HPDE6-E6E7 (cell line): ENCODE measurements at regions not wholly inside any gene's neighbourhood (a gene's known extent, or its start where the extent isn't known, plus 50 kb on each side); places are given as distances from the start of the nearest gene placed in this dataset.
"Not testable (repeated sequence)": the region's sequence is repeated elsewhere in the genome, so short reads cannot be mapped to it uniquely, and the experiment has no call there.

ENCODE experiments used
- DNase-seq: peaks from one replicate; pipeline ENCODE4 v3.0.0; 2011; ENCODE audit warnings: missing footprints; ENCODE audit errors: extremely low spot score

DNA sequence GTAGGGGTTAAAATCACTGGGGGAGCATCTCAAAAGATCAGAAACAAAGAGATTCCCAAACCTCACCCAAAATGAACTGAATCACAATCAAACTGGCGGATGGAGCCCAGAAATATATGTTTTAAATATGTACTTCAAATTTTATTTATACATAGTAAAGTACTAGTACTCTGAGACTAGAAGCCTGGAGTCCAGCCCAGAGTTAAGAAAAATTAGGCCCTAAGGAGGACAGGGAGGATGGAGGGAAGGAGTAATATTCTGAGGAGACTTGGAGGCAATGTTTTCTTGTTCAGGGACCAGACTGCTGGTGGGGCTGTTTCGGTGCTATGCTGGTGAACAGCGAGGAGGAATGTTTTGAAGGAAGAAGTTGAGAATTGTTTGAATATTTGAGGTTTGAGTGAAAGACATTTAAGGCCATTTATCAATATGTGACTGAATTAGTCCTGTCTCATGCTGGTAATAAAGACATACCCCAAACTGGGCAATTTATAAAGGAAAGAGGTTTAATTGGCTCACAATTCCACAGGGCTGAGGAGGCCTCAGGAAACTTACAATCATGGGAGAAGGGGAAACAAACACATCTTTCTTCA is 552.4 kb upstream of the DAB2 start:
- no peak for DNase-seq

GRCh38 chr5:39970117-39970798 is 545.5 kb upstream of the DAB2 start:
- no peak for DNase-seq

DNA sequence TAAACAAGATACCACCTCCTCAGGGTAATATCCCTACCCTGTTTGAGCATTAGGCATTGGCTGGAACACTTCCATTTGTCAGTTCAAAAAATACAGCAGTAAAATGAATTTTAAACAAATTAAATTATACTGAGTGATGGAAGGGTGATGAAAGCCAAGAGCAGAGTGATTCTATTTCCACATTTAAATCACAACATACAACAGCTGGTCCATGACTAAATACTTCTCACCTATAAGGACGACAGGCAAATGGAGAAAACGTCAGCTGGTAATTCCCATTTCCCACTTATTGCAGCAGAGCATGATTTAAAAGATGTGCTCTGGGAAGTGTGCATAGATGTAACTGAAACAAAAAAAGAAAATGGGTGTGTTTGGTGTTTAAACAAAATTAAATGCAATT is 543.6 kb upstream of the DAB2 start:
- DNase-seq = no peak

DNA sequence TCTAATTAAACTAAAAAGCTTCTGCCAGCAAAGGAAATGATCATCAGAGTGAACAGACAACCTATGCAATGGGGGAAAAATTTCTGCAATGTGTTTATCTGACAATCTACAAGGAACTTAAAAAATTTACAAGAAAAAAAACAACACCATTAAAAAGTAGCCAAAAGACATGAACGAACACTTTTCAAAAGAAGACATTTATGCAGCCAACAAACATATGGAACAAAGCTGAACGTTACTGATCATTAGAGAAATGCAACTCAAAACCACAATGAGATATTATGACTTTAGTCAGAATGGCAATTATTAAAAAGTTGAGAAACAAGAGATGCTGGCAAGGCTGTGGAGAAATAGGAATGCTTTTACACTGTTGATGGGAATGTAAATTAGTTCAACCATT is 530.4 kb upstream of the DAB2 start:
- DNase-seq = no peak

DNA sequence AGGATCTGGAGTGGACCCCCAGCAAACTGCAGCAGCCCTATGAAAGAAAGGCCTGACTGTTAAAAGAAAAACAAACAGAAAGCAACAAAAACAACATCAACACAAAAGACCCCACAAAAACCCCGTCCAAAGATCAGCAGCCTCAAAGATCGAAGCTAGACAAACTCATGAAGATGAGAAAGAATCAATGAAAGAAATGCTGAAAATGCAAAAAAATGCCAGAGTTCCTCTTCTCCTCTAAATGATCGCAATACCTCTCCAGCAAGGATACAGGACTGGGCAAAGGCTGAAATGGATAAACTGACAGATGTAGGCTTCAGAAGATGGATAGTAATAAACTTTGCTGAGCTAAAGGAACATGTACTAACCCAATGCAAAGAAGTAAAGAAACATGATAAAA is 526.3 kb upstream of the DAB2 start:
- DNase-seq = no peak

GRCh38 chr5:39948867-39949468 is 524.2 kb upstream of the DAB2 start:
- peak; percentile 20 for DNase-seq

DNA sequence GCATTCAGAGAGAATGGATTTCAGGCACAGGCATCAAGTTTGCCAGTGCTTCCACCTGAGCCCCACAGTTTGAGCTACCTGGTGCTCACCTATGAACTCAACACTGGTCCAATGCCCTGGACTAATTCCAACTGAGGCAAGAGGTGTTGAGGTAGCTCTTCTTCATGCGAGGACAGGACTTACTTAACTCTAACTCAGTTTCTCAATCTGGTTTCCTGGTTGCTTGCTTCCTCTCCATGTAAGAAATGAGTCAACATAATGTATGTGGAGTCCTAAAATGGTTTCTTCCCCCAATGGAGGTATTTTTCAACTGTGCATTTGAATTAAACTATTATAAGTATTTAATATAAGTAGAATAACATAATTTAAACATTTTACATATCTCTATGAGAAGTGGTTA is 523.6 kb upstream of the DAB2 start:
- DNase-seq = no peak

DNA sequence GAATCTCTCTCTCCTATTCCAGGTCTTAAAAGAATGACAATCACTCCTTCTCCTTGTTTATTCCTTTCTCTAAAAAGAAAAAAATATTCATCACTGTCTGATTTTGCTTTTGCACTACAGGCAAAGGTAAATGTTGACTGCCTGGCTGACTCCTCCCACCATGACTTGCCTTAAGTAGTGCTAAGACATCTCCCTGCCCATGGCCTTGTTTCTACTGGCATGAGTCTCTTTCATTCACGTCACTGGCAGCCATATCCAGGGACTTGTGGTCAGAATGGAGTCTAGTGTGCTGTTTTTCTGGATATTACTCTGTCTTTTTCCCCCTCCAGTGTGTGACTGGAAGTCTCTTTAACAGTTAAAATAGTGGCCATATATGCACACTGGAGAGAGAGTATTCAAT is 522.9 kb upstream of the DAB2 start:
- no peak for DNase-seq

- DNase-seq = no peak
Observed at GRCh38 chr5:39946356-39947045, 521.7 kb upstream of the DAB2 start.

DNA sequence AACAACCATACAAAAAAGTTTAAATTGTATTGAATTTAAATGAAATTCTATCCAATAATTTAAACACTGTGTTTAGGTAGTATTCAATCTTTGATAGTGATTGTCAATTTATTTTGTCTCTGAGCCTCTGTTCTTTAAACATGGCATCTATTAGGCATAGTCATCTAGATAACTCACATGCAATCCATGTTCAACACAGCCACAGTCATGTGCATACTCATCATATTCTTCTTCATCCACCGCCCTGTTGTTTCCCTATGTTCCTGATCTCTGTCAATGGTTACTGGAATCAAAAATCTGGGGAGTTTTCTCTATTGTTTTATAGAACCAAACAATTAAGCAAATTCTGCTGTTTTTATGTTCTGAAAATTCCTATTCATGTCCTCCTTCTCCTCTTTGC is 521.1 kb upstream of the DAB2 start:
- no peak for DNase-seq

- DNase-seq = no peak
Observed at GRCh38 chr5:39943811-39944210, 519.0 kb upstream of the DAB2 start.

GRCh38 chr5:39942606-39943005 is 517.8 kb upstream of the DAB2 start:
- DNase-seq = no peak

GRCh38 chr5:39941416-39941815 is 516.6 kb upstream of the DAB2 start:
- no peak for DNase-seq

GRCh38 chr5:39934830-39935229 is 510.1 kb upstream of the DAB2 start:
- DNase-seq = no peak

DNA sequence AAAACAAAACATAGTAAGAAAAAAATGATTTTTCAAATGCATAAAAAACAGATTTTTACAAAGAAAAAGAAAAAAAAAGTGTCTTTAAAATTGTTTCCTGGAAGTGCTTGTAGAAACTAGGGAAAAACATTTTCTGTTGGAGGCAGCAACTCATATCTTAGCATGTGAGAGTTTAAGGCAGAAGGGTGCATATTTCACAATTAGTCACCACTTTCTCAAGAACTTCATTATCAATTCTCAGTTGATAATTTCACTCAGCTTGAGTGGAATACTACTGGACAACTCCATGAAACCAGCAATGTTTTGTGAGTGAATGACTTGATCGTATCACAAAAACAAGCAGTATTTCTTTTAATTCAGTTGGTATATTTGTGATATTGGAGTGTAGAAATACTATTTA is 508.3 kb upstream of the DAB2 start:
- DNase-seq = no peak

DNA sequence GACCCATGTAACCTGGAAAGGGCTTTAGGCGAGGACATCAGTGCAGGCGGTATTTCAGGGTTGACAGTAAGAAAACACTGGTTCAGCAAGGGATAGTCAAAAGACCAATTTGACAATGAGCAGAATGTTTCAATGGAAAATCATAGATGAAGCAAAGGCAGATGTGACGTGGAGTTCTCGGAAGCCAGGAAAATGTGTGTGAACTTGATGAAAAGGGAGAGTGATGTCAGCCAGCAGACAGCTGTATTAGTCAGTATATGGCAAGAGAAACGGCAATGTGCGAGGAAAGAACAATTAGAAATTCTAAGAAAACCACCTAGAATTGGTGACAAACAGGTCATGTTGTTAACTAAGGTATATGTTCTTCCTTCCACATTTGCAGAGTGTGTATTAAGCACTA is 503.9 kb upstream of the DAB2 start:
- DNase-seq = no peak

- no peak for DNase-seq
Observed at GRCh38 chr5:39919876-39920275, 495.1 kb upstream of the DAB2 start.

DNA sequence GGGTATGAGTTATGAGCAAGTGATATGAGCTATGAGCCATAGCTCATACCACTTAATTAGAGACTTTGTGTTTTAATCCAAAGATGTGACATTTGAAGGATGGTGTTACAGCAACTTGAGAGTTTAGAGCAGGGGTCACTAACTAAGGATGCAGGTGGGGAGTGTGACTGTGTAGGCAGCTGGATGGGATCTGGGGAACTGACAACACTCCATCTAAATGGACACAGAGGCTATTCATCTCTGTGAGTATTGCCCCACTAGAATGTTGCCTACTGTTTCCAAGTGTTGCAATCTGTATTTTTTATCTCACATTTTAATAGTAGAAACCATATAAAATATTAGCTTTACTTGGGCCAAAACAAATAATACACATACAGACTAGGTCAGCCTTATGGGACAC is 488.1 kb upstream of the DAB2 start:
- DNase-seq = no peak

GRCh38 chr5:39907267-39907951 is 482.6 kb upstream of the DAB2 start:
- not testable (repeated sequence) for DNase-seq

DNA sequence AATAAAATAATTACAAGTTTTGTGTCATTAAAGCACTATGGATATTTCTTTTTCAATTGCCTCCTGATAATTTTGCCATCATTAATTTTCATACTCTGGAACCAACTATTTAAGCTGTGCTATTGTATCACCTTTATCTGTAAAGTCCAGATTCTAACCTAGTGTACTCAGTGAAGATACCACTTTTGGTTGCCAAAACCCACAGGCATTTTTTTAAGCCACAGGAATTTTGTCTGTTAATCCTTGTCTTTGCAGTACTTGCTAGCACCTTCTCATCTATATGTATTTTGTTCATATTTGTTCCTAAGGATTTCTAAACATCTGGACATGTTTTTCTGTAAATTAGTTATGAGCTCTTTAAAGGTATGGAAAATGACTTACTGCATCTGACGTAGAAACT is 481.4 kb upstream of the DAB2 start:
- no peak for DNase-seq

- no peak for DNase-seq
Observed at GRCh38 chr5:39905356-39905755, 480.6 kb upstream of the DAB2 start.

GRCh38 chr5:39902626-39903025 is 477.8 kb upstream of the DAB2 start:
- DNase-seq = no peak
